Hepatocyte (in vitro differentiated cells): ENCODE measurements at regions not wholly inside any gene's neighbourhood (a gene's known extent, or its start where the extent isn't known, plus 50 kb on each side); places are given as distances from the start of the nearest gene placed in this dataset.

Source experiments
- CTCF ChIP-seq: fragments of 200-600 bp; sonication (generic); IDR thresholded peaks from 2 replicates; pipeline ENCODE4 v1.5.1; 2016; ENCODE audit warnings: antibody characterized with exemption, mild to moderate bottlenecking; ENCODE audit not compliant: poor library complexity
- EZH2 ChIP-seq: fragments of 200-600 bp; sonication (generic); IDR thresholded peaks from 2 replicates; pipeline ENCODE4 v1.6.1; 2016; ENCODE audit warnings: antibody characterized with exemption, mild to moderate bottlenecking, borderline replicate concordance

- TF ChIP-seq CTCF: no peak
- no peak for TF ChIP-seq EZH2
These were observed 395.8 kb upstream of the ADAMTSL1 start for GRCh38 chr9:18077941-18078678.
